Endothelial cell of umbilical vein (primary cell): ENCODE measurements at regions not wholly inside any gene's neighbourhood (a gene's known extent, or its start where the extent isn't known, plus 50 kb on each side); places are given as distances from the start of the nearest gene placed in this dataset.

Experiments
- BruUV-seq: library from RNA; stranded (reverse); fragments of 400-500 nt; replicated peaks from 2 replicates; lab custom pipeline; 2021; lab: Mats Ljungman, UMichigan
- CTCF ChIA-PET: fragments of 300-600, 350-600 bp; sonication (Branson Sonifier 250); formaldehyde crosslinking; loops from one replicate; lab custom pipeline; 2021; ENCODE audit warnings: antibody characterized with exemption, inconsistent platforms; lab: Charles Lee
- POLR2A ChIA-PET: fragments of 300-600, 350-600 bp; sonication (Branson Sonifier 250); formaldehyde crosslinking; loops from one replicate; lab custom pipeline; 2021; ENCODE audit warnings: antibody characterized with exemption, inconsistent platforms; lab: Charles Lee
- DNase-seq: peaks from one replicate; pipeline ENCODE4 v3.0.0-alpha.2; 2011; ENCODE audit warnings: low read depth, low spot score
- FAIRE-seq: peaks from 2 replicates; lab custom pipeline; 2011; peaks lifted over from hg19 to GRCh38; lab: Jason Lieb, UNC
- H2AFZ ChIP-seq: 2 replicates; pipeline ENCODE4 v1.6.0; 2012; ENCODE audit warnings: low read depth, low read length, control low read depth, inconsistent platforms
- H3K27ac ChIP-seq: 2 replicates; pipeline ENCODE4 v1.5.1; 2011; ENCODE audit warnings: low read depth, mild to moderate bottlenecking, control low read depth, low read length, moderate library complexity; ENCODE audit not compliant: insufficient read depth
- H3K27me3 ChIP-seq, 2 experiments: 2 replicates each; pipeline versions ENCODE4 v1.6.0 to v1.6.1; 2011; ENCODE audit warnings: low read length in 2 of 2, mixed read lengths in 1 of 2; ENCODE audit not compliant: control insufficient read depth in 2 of 2, insufficient read depth in 2 of 2
- H3K36me3 ChIP-seq, 2 experiments: 2 replicates in 1 of 2; 3 replicates in 1 of 2; pipeline ENCODE4 v1.5.1; 2011; ENCODE audit warnings: low read length in 2 of 2, mild to moderate bottlenecking in 1 of 2, moderate library complexity in 1 of 2; ENCODE audit not compliant: control insufficient read depth in 2 of 2, insufficient read depth in 2 of 2; ENCODE audit errors: extremely low read depth in 1 of 2
- H3K4me1 ChIP-seq: 3 replicates; pipeline ENCODE4 v1.5.1; 2011; ENCODE audit warnings: mild to moderate bottlenecking, low read length; ENCODE audit not compliant: control insufficient read depth, insufficient read depth; ENCODE audit errors: extremely low read depth
- H3K4me2 ChIP-seq: 2 replicates; pipeline ENCODE4 v1.6.1; 2011; ENCODE audit warnings: low read length, control low read depth, mixed read lengths; ENCODE audit not compliant: insufficient read depth
- H3K4me3 ChIP-seq, 3 experiments: fragments of 200-600 bp in 1 of 3; sonication (generic), shearing (Covaris generic) in 1 of 3; replicated peaks in 1 of 3; 2 replicates each; pipeline ENCODE4 v1.5.1; 2011 to 2016; ENCODE audit warnings: control low read depth in 3 of 3, low read length in 3 of 3, mild to moderate bottlenecking in 2 of 3, inconsistent platforms in 1 of 3, low read depth in 1 of 3, moderate library complexity in 1 of 3; ENCODE audit not compliant: insufficient read depth in 1 of 3
- H3K79me2 ChIP-seq: 2 replicates; pipeline ENCODE4 v1.6.0; 2012; ENCODE audit warnings: low read length, inconsistent platforms; ENCODE audit not compliant: control insufficient read depth, insufficient read depth
- H3K9ac ChIP-seq: replicated peaks from 2 replicates; pipeline ENCODE3; 2011; ENCODE audit warnings: low read length, control low read depth; ENCODE audit not compliant: insufficient read depth; ENCODE audit errors: extremely low read depth
- H3K9me1 ChIP-seq: replicated peaks from 3 replicates; pipeline ENCODE4 v1.6.0; 2011; ENCODE audit warnings: mild to moderate bottlenecking, low read length; ENCODE audit not compliant: control insufficient read depth, insufficient read depth; ENCODE audit errors: extremely low read depth
- H3K9me3 ChIP-seq: replicated peaks from 2 replicates; pipeline ENCODE4 v1.5.1; 2012; ENCODE audit warnings: low read length, inconsistent platforms; ENCODE audit not compliant: control insufficient read depth, insufficient read depth
- H4K20me1 ChIP-seq: replicated peaks from 2 replicates; pipeline ENCODE3; 2011; ENCODE audit warnings: mild to moderate bottlenecking, low read length; ENCODE audit not compliant: control insufficient read depth, insufficient read depth; ENCODE audit errors: extremely low read depth
- CTCF ChIP-seq, 2 donors: IDR thresholded peaks; 1 replicate in 1 of 2; 2 replicates in 1 of 2; pipeline ENCODE4 v1.5.1; 2011; ENCODE audit warnings: low read length in 2 of 2, mild to moderate bottlenecking in 2 of 2, moderate library complexity in 2 of 2, control low read depth in 1 of 2, inconsistent platforms in 1 of 2, low read depth in 1 of 2; ENCODE audit not compliant: insufficient read depth in 1 of 2; ENCODE audit errors: extremely low read depth in 1 of 2
- EZH2 ChIP-seq: IDR thresholded peaks from 2 replicates; pipeline ENCODE4 v1.6.1; 2012; ENCODE audit warnings: borderline replicate concordance, low read depth, mild to moderate bottlenecking, moderate library complexity, low read length, inconsistent platforms; ENCODE audit not compliant: severe bottlenecking
- FOS ChIP-seq: IDR thresholded peaks from 2 replicates; pipeline ENCODE4 v1.6.1; 2011; ENCODE audit warnings: mild to moderate bottlenecking, low read length, moderate library complexity, borderline replicate concordance; ENCODE audit not compliant: insufficient read depth
- GATA2 ChIP-seq: IDR thresholded peaks from 2 replicates; pipeline ENCODE4 v1.7.0; 2011; ENCODE audit warnings: low read depth, mild to moderate bottlenecking, moderate library complexity, mixed read lengths, low read length; ENCODE audit not compliant: insufficient read length, insufficient read depth
- JUN ChIP-seq: IDR thresholded peaks from 2 replicates; pipeline ENCODE4 v1.6.1; 2011; ENCODE audit warnings: borderline replicate concordance, low read depth; ENCODE audit not compliant: insufficient read length, insufficient read depth
- MAX ChIP-seq: IDR thresholded peaks from 2 replicates; pipeline ENCODE4 v1.6.1; 2011; ENCODE audit not compliant: insufficient read depth, insufficient read length
- MYC ChIP-seq: IDR thresholded peaks from one replicate; pipeline ENCODE4 v1.6.1; 2011; ENCODE audit warnings: mild to moderate bottlenecking, low read depth, low read length
- POLR2A ChIP-seq: IDR thresholded peaks from 2 replicates; pipeline ENCODE4 v1.6.1; 2012; ENCODE audit warnings: low read depth, mild to moderate bottlenecking, control low read depth, low read length
- POLR2AphosphoS5 ChIP-seq: IDR thresholded peaks from 2 replicates; pipeline ENCODE4 v1.6.1; 2012; ENCODE audit warnings: low read depth, mild to moderate bottlenecking, control low read depth, low read length, moderate library complexity; ENCODE audit not compliant: insufficient read depth
- dilution Hi-C: fragments of 300-500 bp; cut with MboI; formaldehyde crosslinking; loops from one replicate; pipeline ENCODE4 v1.15.0; 2019; ENCODE audit warnings: low sequenced_read_pairs; ENCODE audit not compliant: extremely low pct_ligation_motif_present
- intact Hi-C: fragments of 100-400 bp; cut with micrococcal nuclease; formaldehyde crosslinking; loops from one replicate; pipeline ENCODE4 v1.10.0; 2022

- H3K4me2 ChIP-seq = peak overlapping the region; percentile 15
- H3K4me1 ChIP-seq = peaks cover 19% of the 10 kb centered on the region
- no peak for FAIRE-seq
- H3K27ac ChIP-seq = no peak overlapping the region
- ChIA-PET POLR2A (interaction anchor here (1.3 kb wide), 1 partner anchor 50 kb away, joined by 3 read pairs; no protein-coding TSS in a partner anchor), CTCF (interaction anchor here (0.6 to 5.5 kb wide), 37 partner anchors 8 to 1342 kb away, joined by 3 to 105 read pairs (median 4); partner anchors contain the start of gene PLPP3)
- no peaks in the 10 kb centered on the region for H3K9me1 ChIP-seq
- dilution Hi-C loops (no loop called here), intact Hi-C loops (loop anchor here (1.0 to 5.0 kb wide), 5 partner anchors 104 to 1231 kb away; no protein-coding TSS in a partner anchor)
- no peaks in the 10 kb centered on the region for H3K79me2 ChIP-seq
- no peaks in the 10 kb centered on the region for H3K27me3 ChIP-seq
- DNase-seq = peak; percentile 68
- no TSS peak for BruUV-seq
- H3K4me3 ChIP-seq = no peak overlapping the region
- H3K9me3 ChIP-seq = no peaks in the 10 kb centered on the region
- H4K20me1 ChIP-seq = no peaks in the 10 kb centered on the region
- TF ChIP-seq MAX = no peak
- TF ChIP-seq POLR2AphosphoS5 = no peak
- no peak for TF ChIP-seq EZH2
- TF ChIP-seq MYC = no peak
- peak in 1 of 2 donors; percentile 19 for TF ChIP-seq CTCF (IDR thresholded peaks at IDR 0.05; ENCODE audit: extremely low read depth in 1 of 2, insufficient read depth in 1 of 2, low read depth in 1 of 2, low read length in 2 of 2)
- TF ChIP-seq JUN = peak; percentile 7
- TF ChIP-seq GATA2 = no peak
- TF ChIP-seq POLR2A = no peak
- peak; percentile 16 for TF ChIP-seq FOS
- no peaks in the 10 kb centered on the region for H3K36me3 ChIP-seq
- no peak overlapping the region for H2AFZ ChIP-seq
- H3K9ac ChIP-seq = no peak overlapping the region
Observed at GRCh38 chr1:55478742-55479141, 263.6 kb upstream of the USP24 start.
